Pancreas (tissue), 10 donors: ENCODE measurements at regions not wholly inside any gene's neighbourhood (a gene's known extent, or its start where the extent isn't known, plus 50 kb on each side); places are given as distances from the start of the nearest gene placed in this dataset.

Experiments used
- ATAC-seq, 4 donors: fragments of 200-7000 bp; cut with Tn5 transposase; one replicate each; pipeline versions ENCODE4 v1.8.0 to v1.9.1; 2020; ENCODE audit warnings: mild to moderate bottlenecking in 4 of 4, moderate library complexity in 4 of 4
- DNase-seq, 6 donors: peaks; one replicate each; pipeline ENCODE4 v3.0.0-alpha.2; 2020
- FAIRE-seq: peaks from 2 replicates; lab custom pipeline; 2012; peaks lifted over from hg19 to GRCh38; lab: Jason Lieb, UNC
- H3K27ac ChIP-seq, 4 donors: fragments of 200-600 bp; sonication (generic); 1 replicate in 3 of 4; 2 replicates in 1 of 4; pipeline versions ENCODE4 v1.5.0 to v1.8.0; 2020
- H3K27me3 ChIP-seq, 4 donors: fragments of 200-600 bp; one replicate each; pipeline ENCODE4 v1.8.0; 2021
- H3K36me3 ChIP-seq, 3 donors: fragments of 200-600 bp; sonication (generic) in 1 of 3; one replicate each; pipeline versions ENCODE4 v1.5.0 to v1.8.0; 2020 to 2021
- H3K4me1 ChIP-seq, 3 donors: fragments of 200-600 bp; one replicate each; pipeline ENCODE4 v1.8.0; 2021
- H3K4me3 ChIP-seq, 4 donors: fragments of 200-600 bp; sonication (generic) in 2 of 4; one replicate each; pipeline versions ENCODE4 v1.5.0 to v1.8.0; 2020 to 2021
- H3K9me3 ChIP-seq, 4 donors: fragments of 200-600 bp; one replicate each; pipeline ENCODE4 v1.8.0; 2021
- WGBS, 2 donors: extraction: QIAGEN DNeasy Blood & Tissue Kit; methylation state at CpG; one replicate each; pipeline ENCODE4 v1.1.7; 2013; 5-methylcytosine and 5-hydroxymethylcytosine counted together
- intact Hi-C, 3 donors: fragments of 100-400 bp; cut with DNase I; formaldehyde crosslinking; loops; one replicate each; pipeline versions ENCODE4 v1.11.1 to v1.14.2; 2022
- TF ChIP-seq, protein P1 (sequence below), 4 donors: fragments of 200-600 bp; sonication (generic) in 3 of 4; IDR thresholded peaks; one replicate each; pipeline versions ENCODE4 v1.5.0 to v1.8.0; 2021; ENCODE audit warnings: antibody characterized with exemption in 4 of 4
- donor health status: healthy with polysubstance abuse.
- donor health status: DM: no; HTN: no; CAD: no; lungs with moderate emphysema.
- donor health status: DM: no; HTN: no; CAD: no.
- donor health status: control.
- donor health status: control.
- donor health status: Bipolar disorder and iron deficiency.
- donor health status: DM: yes; HTN: yes; CAD: no.
- donor health status: DM: no; HTN: no; CAD: no.
- donor health status: DM: no; HTN: no; CAD: no.
- donor health status: DM: yes; HTN: yes; CAD: no.

DNA sequence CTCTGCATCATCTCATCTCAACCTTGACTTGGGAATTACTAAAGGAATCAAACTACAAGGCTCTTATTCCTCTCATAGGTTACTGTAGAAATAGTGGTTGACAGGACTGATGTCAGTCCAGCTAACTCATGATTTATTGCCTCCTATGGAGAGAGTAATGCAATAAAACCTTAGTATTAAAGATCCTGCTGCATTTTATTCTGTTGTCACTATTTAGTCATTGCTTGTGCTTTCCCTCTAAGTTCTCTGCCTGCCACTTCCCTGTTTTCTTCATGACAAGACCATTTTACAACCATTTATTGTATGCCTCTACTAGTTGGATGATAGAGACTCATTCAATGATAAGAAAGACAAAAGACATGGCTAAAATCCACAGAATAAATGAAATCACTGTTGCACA, 134.1 kb upstream of the GRM7 start:
- Histone ChIP-seq H3K27ac (no peak overlapping the region), H3K36me3 (no peaks in the 10 kb centered on the region), H3K27me3 (no peaks in the 10 kb centered on the region), H3K4me3 (no peak overlapping the region), H3K9me3 (no peaks in the 10 kb centered on the region), H3K4me1 (no peaks in the 10 kb centered on the region)
- intact Hi-C loops, result no loop called here
- FAIRE-seq (no peak), ATAC-seq (no peak), DNase-seq (no peak)
- TF ChIP-seq, protein P1, sequence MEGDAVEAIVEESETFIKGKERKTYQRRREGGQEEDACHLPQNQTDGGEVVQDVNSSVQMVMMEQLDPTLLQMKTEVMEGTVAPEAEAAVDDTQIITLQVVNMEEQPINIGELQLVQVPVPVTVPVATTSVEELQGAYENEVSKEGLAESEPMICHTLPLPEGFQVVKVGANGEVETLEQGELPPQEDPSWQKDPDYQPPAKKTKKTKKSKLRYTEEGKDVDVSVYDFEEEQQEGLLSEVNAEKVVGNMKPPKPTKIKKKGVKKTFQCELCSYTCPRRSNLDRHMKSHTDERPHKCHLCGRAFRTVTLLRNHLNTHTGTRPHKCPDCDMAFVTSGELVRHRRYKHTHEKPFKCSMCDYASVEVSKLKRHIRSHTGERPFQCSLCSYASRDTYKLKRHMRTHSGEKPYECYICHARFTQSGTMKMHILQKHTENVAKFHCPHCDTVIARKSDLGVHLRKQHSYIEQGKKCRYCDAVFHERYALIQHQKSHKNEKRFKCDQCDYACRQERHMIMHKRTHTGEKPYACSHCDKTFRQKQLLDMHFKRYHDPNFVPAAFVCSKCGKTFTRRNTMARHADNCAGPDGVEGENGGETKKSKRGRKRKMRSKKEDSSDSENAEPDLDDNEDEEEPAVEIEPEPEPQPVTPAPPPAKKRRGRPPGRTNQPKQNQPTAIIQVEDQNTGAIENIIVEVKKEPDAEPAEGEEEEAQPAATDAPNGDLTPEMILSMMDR (IDR thresholded peaks at IDR 0.05), result no peak

DNA sequence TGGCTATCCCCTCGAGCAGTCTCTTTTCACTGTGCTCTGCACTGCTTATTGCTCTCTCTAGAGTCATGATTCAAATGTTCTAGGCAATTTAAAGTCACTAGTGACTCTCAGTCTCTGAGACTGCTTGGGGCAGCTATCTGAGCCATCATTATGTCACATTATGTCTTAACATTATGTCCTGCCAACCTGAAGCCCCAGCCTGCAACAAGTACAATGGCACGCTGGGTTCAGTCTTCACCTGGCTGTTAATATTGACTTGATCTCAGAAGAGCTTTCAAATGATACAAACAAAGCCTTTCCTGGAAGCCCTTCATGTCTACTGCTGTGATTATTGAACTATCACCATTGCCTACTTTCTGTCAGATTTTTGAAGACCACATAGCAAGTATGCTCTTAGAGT, 128.1 kb upstream of the GRM7 start:
- H3K27ac ChIP-seq, result no peak overlapping the region
- ATAC-seq (no peak), FAIRE-seq (no peak), DNase-seq (no peak)
- WGBS, 2 donors, result 85 to 90% methylated on average over 2 of the region's 2 CpGs
- intact Hi-C loops, result no loop called here
- H3K36me3 ChIP-seq, result no peaks in the 10 kb centered on the region
- TF ChIP-seq, protein P1 (IDR thresholded peaks at IDR 0.05), result no peak
- no peak overlapping the region for H3K4me3 ChIP-seq
- H3K27me3 ChIP-seq, result no peaks in the 10 kb centered on the region
- H3K4me1 ChIP-seq, result no peaks in the 10 kb centered on the region
- no peaks in the 10 kb centered on the region for H3K9me3 ChIP-seq

DNA sequence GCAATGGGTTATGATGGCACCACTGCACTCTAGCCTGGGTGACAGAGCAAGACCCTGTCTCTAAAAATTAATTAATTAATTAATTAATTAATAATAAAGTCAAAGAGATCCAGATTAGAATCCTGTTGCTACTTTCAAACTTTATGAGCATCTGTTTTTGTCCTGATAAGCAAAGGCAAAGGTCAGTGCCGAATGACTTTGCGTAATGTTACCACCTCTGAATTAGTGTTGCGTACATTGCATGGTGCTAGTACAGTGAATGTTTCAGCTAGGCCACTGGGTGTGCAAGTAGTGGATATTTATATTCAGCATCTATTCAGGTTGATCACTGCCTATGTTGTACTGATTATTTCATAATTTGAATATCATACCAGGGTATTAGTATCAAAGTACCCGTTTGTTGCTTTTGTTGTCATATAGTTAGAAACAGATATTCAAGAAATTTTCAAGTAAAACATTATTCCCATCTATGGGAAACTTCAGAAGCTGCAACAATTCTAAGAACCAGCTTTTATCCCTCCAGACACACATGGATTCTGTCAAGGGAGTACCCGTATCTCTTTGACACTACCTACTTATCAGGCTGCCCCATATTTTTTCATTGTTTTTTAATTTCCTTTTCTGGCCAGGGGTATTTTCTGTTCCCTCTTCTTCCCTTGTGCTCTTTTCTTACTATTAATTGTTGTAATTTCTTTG, 127.1 kb upstream of the GRM7 start:
- no peak for ATAC-seq
- no peak for FAIRE-seq

DNA sequence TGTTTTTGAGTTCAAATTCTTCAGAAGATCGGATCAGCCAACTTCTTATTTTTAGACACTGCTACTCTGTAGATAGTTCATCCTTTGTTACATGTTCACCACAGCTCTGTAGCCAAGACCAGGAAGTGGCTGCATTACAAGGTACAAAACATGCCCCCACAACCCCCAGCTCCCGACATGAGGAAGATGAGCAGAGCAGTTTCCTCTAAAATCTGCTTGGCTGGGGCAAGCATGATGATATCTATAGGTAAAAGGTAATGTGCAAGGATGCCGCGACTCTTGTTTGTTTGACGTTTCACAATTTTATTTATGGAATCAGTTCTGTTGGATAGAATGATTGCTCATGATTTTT, 126.5 kb upstream of the GRM7 start:
- TF ChIP-seq, protein P1 (IDR thresholded peaks at IDR 0.05), result no peak
- Histone ChIP-seq H3K4me3 (no peak overlapping the region), H3K36me3 (no peaks in the 10 kb centered on the region), H3K9me3 (no peaks in the 10 kb centered on the region), H3K4me1 (no peaks in the 10 kb centered on the region), H3K27ac (no peak overlapping the region), H3K27me3 (no peaks in the 10 kb centered on the region)
- DNase-seq (no peak), FAIRE-seq (no peak), ATAC-seq (no peak)
- intact Hi-C loops, result no loop called here
- WGBS, 2 donors, result 85 to 93% methylated on average over 5 of the region's 5 CpGs

More for the DNA sequence above, 127.1 kb upstream of the GRM7 start:
- H3K9me3 ChIP-seq, result no peaks in the 10 kb centered on the region
- intact Hi-C loops, result no loop called here
- H3K4me3 ChIP-seq, result no peak overlapping the region
- H3K27ac ChIP-seq, result no peak overlapping the region
- H3K4me1 ChIP-seq, result no peaks in the 10 kb centered on the region
- TF ChIP-seq, protein P1 (IDR thresholded peaks at IDR 0.05), result no peak
- DNase-seq, result no peak
- WGBS, 2 donors, result 86 to 91% methylated on average over 5 of the region's 5 CpGs
- H3K36me3 ChIP-seq, result no peaks in the 10 kb centered on the region
- no peaks in the 10 kb centered on the region for H3K27me3 ChIP-seq

DNA sequence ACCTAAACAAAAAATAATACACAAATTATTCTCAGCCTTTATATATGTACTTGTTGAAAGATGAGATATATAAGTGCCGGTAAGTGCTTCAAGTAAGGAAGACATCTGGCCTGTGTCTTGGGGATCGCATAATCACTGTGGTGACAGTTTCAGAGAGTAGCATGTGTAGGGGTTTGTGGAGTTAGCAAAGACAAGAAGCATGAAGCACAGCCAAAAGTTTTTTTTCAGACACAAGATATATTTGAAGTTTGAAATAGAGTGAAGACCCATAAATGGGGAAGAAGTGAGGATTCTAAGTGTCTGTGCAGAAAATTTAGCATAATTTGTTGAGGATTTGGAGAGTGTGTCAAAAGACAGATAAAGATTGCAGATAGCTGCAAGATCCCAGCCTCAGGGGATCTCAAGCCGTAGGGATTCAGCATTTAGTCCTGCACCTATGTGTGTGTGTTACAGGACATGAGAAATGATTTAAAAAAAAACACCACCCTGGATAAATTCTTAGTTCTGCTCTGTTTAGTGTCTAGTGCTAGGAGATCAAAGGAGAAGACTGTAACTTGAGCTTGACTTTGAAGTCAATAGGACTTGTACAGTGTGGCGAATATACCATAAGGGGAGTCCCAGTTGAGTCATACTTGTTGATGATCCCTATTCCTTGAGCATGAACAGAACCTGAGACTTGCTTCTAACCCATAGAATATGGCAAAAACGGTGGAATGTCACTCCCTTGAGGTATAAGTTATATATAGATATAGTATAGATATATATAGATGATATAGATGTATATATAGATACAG, 123.9 kb upstream of the GRM7 start:
- intact Hi-C loops, result no loop called here
- WGBS, 2 donors, result 71 to 77% methylated on average over 5 of the region's 5 CpGs
- H3K36me3 ChIP-seq, result no peaks in the 10 kb centered on the region
- no peak overlapping the region for H3K4me3 ChIP-seq
- H3K4me1 ChIP-seq, result no peaks in the 10 kb centered on the region
- ATAC-seq (no peak), FAIRE-seq (no peak), DNase-seq (no peak)
- H3K9me3 ChIP-seq, result no peaks in the 10 kb centered on the region
- no peaks in the 10 kb centered on the region for H3K27me3 ChIP-seq
- TF ChIP-seq, protein P1 (IDR thresholded peaks at IDR 0.05), result no peak
- no peak overlapping the region for H3K27ac ChIP-seq
